DMS153 (cell line): ENCODE measurements at regions not wholly inside any gene's neighbourhood (a gene's known extent, or its start where the extent isn't known, plus 50 kb on each side); places are given as distances from the start of the nearest gene placed in this dataset.

Experiments used
- DNase-seq: peaks from one replicate; lab custom pipeline; 2025; lab: John Stamatoyannopoulos, UW

DNA sequence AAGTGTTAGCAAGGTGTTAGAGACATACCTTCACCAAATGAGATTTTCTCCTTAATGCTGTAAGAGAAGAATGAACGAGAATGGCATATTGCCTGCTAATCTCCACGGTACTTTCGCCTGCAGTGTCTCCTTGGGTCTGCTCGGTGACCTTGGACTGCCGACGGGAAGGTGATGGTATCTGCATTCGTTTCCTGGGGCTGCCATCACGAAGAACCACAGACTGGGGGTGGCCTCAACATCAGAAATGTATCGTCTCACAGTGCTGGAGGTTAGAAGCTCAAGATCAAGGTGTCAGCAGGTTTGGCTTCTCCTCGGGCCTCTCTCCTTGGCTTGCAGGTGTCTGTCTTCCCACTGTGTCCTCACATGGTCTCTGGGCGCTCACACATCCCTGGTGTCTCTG, 86.3 kb upstream of the TNRC6C start:
- DNase-seq = no peak

GRCh38 chr17:77872714-77873499, 85.6 kb upstream of the TNRC6C start:
- DNase-seq = no peak

GRCh38 chr17:77873500-77874302, 84.8 kb upstream of the TNRC6C start:
- DNase-seq = no peak

DNA sequence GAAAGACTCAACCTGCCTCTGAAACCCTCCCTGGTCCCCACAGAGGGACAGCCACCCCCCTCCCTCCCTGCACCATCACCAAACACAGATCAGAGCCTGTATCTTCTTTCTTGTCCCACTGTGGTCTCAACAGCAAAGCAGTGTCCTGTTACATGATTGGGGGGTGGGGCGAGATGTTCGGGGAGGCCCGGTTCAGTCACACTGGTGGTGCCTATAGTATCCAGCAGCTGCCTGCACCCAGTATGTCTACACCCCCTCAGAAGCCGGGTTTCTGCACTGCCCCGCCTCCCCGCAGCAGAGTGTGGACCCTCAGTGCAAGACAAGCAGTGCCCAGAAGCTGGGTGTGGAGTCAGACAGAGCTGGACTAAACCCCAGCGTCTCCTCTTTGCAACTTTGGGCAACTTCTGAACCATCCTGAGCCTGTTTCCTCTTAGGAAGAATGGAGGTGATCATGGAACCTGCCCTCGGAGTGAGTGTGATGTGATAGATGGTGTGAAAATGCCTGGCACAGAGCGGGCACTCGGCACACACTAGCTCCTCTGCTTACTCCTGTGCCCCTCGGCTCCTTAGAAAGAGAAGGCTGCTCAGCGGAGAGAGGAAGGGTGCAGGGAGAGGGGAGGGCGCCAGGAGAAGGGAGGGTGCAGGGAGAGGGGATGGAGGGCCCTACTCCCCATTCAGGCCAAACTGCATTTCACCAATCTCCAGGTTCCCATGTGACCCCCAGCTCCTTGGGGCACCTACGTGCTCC, 84.0 kb upstream of the TNRC6C start:
- no peak for DNase-seq

- no peak for DNase-seq
Measured at GRCh38 chr17:77875051-77875780, 83.3 kb upstream of the TNRC6C start.

DNA sequence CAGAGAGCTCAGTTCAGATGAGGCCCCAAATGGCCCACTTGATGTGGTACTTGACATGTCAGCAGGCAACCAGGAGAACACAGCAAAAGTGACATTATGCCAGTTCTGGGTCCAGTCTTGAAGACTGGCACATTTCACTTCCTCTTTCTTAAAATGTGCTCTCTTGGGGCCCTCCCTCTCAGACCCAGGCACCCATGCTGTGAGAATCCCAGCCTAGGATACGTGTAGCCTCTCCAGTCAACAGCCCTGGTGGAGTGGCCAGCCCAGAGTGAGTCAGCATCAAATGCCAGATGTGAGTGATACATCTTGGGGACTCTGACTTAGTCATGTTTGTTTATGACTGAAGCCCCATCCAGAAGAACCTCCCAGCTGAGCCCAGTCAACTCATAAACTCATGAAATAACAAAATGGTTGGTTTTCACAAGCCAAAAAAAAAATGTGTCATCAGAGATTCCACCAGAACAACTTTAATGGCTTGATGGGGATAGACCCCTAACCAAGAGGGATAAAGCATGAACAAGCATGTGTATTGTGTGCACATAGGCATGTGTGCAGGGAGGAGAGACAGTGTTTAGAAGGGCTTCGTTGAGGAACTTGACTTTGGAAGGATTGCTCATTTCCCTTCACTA, 82.5 kb upstream of the TNRC6C start:
- DNase-seq = no peak

DNA sequence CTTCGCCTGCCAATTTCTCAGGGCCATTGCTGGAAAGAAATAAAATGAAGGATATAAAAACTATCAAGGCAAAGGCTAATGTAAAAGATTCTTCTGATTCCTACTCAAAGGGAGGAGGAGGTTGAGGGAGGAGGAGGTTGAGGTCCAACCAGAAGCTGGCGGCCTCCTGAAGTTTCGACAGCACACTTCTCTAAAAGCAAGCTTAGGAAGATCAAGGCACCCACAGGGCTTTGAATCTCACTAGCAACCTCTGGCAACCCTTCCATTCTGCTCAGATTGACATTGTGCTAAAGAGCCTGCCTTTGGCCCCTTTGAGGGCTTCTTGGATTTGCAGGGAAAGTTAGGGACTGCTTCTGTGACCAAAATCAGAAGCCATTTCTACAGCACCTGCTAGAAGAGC, 81.5 kb upstream of the TNRC6C start:
- no peak for DNase-seq

DNA sequence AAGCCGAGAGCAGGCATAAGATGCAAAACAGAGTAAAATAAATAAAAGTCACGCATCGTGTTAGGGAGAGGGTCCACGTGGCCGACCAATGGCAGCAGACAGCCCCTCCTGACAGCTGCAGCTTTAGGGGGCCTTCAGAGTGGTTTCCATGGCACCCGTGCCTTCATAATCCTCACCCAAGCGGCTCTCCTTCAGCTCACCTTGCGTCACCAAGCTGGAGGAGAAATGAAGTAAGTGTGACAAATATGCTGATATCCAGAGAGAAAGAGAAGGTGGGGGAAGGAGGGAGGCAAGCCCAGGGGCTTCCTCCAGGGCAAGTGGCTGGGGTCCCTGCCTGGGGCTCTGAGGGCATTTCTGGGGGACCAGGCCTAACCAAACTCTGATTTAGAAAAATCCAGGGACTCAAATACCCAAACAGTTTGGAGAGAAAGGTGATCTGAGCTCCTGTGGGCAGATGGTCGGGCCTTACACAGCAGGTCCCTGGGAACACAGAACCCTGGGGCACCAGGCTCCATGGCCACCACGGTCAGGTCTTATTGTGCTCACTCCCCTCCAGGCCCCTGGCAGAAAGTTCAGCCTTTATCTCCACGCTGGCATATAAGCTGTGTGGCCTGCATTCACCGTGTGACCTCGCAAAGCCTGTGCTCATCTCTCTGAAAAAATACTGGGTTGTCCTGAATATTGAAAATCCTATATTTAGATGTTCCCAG, 80.7 kb upstream of the TNRC6C start:
- DNase-seq = no peak

DNA sequence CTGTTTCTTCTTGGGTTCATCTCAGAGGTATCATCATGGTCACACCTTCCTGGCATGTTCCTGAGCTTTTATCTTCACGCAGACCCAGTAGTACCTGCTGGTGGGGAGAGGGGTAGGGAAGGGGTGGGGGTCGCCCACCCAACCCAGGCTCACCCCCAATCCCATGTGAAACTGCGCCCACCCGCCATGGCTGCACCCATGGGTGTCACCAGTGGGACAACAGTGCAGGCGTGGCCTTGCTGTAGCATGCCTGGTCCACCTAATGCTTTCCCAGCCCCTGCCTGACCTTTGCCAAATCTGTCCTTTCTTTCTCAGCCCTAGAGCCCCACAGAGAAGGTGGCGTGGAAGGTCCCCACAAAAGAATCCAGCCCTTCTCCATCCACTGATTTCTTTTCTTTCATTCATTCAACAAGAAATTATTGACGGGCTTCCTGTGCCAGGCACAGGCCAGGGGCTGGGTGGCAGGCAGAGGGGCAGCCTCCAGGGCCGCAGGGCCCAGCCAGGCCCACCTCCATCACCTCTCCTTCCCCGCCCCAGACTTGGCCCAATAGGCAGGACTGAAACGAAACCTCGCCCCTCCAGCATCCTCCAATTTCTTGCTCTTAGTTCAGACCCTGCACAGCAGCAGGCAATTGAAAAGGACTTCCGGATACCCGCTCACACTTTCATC, 79.1 kb upstream of the TNRC6C start:
- no peak for DNase-seq

DNA sequence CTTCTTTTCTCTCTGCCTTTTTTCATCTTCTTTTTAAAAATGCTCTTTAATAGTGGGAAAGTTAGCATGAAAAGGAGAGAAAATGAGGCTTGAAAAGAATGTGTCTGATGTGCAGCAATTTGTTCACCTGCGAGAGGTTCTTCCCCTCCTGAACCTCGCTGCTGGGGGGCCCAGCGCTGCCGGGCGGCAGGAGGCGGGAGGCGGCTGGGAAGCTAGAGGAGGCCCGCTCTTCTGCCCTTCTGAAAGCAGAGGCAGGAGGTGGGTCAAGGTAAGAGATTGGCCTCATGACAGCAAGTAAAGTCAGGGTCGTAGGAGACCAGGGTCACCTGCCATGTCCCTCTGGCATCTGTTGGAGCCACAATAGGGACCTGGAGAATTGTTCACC, 78.6 kb upstream of the TNRC6C start:
- DNase-seq = no peak

GRCh38 chr17:77880711-77881450, 77.6 kb upstream of the TNRC6C start:
- DNase-seq = no peak

- no peak for DNase-seq
Measured at GRCh38 chr17:77881545-77881944, 77.0 kb upstream of the TNRC6C start.

- DNase-seq = no peak
Measured at GRCh38 chr17:77882040-77882439, 76.5 kb upstream of the TNRC6C start.

DNA sequence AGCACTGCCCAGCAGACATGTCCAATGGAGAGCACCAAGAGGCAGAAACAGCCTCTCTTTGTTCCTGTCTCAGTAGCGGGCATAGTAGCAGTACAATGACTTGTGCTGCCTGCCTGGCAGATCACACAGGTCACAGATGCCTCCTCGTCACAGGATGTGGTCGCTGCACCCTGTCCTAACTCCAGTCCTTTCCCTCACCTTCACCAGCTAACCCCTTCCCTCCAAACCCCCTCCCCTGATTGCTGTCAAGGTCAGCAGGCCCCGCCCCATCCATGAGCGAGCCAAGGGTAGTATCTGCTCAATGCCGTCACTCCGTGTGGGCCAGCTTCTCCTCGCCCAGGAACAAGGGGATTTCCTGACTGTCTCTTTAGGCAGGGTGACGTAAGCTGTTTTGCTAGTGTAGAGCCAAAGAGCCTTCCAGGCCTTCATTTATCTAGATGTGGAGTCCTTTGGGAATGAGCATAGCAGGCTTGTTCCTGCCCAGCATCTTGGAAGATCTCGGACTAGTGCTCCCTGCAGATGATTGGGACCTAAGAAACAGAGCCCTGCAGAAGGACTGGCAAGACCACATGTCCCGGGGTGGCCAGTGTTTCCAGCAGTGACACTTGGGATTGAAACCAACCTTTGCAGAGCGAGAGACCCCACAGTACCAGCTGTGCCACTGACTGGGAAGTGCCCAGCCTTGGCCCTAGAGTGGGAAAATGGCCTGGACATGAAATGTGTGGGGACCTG, 75.9 kb upstream of the TNRC6C start:
- DNase-seq = no peak

- no peak for DNase-seq
Measured at GRCh38 chr17:77883213-77883650, 75.3 kb upstream of the TNRC6C start.

DNA sequence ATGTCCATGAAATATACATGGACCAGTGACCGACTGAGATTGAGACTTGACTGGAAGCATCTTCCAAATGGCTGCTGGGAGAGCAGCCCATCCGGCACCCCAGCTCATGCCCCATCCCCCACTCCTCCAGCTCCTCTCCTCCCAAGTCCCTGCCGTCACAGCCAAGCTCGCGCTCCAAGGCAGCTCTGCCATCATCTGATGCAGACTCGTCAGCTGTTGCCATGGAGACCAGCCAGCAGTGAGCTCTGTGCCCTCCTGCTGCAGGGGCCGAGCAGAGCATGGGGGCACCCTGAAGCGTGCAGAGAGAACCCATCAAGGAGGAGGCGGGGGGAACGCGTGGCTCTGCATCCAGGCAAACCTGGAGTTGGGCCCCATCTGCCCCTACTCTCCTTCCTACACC, 74.5 kb upstream of the TNRC6C start:
- peak; percentile 6 for DNase-seq

DNA sequence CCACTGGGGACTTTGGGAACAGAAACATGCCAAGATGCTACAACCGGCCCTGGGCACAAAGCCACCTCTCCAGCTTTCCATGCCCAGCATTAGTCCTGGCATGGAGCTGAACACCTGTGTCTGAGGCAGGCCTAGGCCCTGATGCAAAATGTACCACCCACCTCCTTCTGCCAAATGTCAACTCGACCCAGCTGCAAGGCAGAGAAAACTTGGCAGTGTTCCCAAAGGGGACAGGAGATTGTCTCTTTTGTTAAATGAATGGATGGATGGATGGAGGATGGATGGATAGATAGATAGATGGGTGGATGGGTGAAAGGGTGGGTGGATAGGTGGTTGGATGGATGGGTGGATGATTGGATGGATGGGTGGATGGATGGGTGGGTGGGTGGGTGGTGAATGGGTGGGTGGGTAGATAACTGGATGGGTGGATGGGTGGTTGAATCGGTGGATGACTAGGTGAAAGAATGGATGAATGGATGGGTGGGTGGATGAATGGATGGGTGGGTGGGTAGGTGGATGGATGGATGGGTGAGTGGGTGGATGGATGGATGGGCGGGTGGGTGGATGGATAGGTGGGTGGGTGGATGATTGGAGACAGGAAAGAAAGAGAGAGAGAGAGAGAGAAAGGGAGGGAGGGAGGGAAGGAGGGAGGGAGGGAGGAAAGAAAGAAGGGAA, 73.4 kb upstream of the TNRC6C start:
- DNase-seq = peak; percentile 27

DNA sequence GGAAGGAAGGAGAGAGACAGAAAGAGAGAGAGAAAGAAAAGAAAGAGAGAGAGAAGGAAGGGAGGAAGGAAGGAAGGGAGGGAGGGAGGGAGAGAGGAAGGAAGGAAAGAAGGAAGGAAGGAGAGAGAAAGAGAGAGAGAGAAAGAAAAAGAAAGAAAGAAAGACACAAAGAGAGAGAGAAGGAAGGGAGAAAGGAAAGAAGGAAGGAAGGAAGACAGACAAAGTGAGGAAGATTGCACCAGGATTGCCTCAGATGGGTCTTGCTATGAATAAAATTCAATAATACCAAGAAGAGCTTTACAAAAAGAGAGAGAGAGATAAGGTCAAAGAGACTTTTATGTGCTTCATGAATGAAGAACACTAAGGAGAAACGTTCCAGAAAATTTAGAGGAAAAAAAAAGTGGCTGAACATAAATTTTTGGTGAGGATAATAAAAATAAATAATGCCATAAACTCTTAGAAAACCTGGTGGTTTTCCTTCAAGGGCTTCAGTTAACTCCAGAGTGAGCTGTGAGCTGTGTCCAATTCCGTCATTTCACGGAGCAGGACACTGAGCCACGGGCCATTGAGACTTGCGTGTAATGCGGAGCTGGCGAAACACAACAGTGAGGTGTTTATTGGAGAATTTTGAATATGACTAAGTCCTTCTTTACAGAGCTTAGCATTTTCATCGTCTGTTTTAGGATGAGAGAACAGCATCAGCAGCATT, 72.7 kb upstream of the TNRC6C start:
- DNase-seq = no peak
